Kidney tubule cell (primary cell): ENCODE measurements at regions not wholly inside any gene's neighbourhood (a gene's known extent, or its start where the extent isn't known, plus 50 kb on each side); places are given as distances from the start of the nearest gene placed in this dataset.

ENCODE experiments used
- DNase-seq: peaks from one replicate; pipeline ENCODE4 v3.0.0-alpha.2; 2018; ENCODE audit warnings: low spot score

DNA sequence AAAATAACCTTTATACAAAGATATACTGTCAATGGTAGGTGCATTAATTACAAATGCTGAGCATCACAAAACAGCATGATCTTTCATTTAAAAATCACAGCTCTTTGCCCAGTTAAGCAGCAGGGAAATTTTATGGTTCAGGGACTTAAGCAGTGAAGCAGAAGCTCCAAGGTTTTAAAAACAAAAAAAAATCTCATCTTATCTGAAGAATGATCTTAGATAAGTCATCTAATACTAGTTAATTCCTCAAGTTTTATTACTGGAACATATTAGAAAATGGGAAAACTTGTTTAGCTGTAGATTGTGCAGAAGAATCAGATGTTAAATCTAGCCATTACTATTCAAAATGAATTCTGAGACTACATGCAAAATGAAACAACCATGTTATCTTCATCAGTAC lies 289.9 kb downstream of the GASK1B start:
- DNase-seq, result no peak

DNA sequence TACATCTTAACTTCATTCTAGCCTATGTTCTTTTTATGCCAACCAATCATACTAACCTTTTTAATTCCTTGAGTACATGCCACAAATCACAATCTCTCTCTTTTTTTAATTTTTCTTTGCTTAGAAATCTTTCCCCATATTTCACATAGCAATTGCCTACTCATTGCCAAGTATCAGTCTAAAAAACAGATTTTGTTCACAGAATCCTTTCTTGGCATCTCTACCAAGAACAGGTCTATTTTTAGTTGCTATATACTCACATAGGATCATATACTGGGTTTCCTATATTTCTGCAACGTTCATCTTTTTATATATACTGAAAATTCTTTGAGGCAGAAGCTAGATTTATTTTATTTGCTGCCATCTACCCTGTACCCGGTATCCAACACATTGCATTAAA lies 292.1 kb downstream of the GASK1B start:
- no peak for DNase-seq

DNA sequence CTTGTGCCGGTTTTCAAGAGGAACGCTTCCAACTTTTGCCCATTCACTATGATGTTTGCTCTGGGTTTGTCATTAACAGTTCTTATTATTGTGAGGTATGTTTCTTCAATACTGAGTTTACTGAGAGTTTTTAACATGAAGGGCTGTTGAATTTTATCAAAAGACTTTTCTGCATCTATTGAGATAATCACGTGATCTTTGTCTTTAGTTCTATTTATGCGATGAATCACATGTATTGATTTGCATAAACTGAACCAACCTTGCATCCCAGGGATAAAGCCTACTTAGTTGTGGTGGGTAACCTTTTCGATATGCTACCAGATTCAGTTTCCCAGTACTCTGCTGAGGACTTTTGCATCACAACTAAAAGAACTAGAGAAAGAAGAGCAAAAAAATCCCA lies 318.0 kb downstream of the GASK1B start:
- no peak for DNase-seq

DNA sequence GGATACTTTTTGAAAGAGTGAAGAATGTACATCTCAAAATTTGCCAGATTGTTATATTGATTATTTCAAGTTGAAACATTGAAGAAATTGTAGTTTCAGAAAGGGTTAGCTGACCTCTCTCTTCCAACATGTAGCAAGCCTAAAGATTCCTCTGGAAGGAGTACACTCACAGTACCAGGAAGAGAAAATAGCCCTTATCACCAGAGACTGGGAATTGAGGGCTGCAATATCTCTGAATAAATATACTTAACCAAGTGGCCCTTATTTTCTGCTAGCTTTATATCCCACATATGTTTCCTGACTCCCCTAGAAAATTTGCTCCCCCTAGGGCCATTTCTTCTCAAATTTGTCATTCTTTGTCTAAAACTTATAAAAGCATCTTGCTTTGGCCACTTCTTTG lies 332.2 kb downstream of the GASK1B start:
- DNase-seq, result no peak

DNA sequence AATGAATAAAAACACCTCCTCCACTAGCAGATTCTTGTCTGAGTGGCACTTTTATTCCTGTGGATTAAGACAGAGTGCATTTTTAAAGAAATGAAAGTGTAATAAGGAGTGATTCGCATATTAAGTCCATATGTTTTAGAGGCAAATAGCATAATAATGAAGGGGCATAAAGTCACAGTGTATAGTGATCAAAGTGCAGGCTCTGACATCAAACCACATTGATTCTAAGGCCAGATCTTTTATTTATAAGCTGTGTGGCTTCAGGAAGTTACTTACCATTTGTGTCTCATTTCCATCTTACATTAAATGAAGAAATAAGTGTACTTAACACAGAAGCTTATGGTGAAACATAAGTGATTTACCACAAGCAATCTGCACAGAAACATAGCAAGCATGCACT lies 332.8 kb downstream of the GASK1B start:
- no peak for DNase-seq

DNA sequence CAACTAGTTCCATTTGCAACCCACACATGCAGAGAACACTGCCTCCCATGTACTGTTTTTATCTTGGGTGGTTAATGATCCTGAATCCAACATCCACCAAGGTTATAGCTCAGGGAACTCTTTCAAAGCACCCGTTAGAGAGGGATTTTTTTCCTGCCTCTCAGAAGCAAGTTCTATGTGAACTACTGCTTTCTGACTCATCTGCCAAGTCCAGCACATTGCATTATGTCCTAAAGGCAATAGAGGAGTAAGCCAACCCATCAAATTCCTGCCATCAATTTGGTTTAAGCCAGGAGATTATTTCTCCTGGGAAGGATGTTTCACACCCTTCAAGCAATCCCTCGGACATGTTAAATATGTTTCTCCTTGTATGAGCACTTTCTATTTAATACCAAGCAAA lies 334.5 kb downstream of the GASK1B start:
- no peak for DNase-seq

DNA sequence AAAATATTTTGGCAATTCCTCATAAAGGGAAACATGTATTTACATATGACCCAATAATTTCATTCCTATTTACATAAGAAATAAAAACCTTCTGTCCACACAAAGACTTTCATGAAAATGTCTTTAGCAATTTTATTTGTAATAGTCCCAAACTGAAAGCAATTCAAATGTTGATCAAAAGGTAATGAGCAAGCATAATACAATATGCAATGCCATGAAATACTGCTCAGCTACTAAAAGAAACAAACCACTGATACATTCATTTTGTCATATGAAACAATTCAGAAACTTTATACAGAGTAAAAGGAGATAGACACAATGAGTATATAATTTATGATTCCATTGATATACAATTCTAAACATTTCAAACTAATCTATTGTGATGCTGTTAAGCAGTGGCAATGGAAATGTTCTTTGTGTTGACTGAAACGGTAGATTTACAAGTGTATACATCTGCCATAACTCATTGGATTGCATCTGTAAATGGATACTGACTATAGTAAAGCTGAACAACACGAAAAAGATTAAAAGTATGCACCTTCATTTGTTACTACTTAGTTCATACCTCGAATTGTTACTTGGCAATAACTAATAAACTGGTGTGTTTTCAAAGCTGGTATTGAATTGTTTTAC lies 335.6 kb downstream of the GASK1B start:
- no peak for DNase-seq

DNA sequence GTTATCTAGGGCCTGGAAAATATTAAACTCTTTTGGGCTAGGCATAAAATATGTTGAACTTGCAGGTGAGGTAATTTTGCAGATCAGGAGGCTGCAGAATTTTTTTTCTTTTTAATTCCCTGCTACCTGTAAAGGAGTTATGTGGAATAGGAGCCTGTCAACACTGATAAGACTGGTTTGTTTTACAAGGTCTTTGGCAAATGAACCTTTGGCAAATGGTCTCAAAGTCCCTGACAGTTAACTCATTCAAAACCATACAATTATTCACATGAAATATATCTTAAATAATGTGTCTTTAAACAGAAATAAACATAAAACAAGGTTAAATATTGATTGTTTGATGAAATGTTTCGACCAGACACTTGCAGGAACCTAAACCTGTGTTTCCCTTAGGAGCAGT lies 340.2 kb downstream of the GASK1B start:
- DNase-seq, result no peak

DNA sequence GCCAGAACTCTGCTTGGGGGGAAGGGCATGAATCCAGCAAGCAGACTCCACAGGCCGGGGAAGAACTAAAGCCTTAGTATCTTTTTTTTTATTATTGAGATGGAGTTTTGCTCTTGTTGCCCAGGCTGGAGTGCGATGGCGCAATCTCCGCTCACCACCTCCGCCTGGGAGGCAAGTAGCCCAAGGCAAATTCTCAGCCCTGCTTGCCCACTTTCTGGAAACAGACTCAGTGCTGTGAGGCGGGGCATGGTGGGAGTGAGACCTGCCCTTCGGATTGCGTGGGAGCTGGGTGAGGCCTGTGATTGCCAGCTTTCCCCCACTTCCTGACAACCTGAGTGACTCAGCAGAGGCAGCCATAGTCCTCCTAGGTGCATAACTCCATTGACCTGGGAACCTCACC lies 348.8 kb downstream of the GASK1B start:
- no peak for DNase-seq

DNA sequence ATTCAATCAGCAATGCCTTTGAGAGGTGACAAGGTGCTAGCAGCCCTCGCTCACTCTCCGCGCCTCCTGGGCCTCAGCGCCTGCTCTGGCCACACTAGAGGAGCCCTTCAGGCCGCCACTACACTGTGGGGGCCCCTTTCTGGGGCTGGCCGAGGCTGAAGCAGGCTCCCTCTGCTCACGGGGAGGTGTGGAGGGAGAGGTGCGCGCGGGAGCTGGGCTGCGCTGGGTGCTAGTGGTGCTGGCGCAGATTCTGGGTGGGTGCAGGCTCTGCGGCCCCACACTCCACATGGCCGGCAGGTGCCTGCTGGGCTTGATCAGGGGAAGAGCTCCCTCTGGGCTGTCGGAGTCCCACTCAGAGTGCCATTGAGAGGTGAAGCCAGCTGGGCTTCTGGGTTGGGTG lies 351.0 kb downstream of the GASK1B start:
- DNase-seq, result no peak

DNA sequence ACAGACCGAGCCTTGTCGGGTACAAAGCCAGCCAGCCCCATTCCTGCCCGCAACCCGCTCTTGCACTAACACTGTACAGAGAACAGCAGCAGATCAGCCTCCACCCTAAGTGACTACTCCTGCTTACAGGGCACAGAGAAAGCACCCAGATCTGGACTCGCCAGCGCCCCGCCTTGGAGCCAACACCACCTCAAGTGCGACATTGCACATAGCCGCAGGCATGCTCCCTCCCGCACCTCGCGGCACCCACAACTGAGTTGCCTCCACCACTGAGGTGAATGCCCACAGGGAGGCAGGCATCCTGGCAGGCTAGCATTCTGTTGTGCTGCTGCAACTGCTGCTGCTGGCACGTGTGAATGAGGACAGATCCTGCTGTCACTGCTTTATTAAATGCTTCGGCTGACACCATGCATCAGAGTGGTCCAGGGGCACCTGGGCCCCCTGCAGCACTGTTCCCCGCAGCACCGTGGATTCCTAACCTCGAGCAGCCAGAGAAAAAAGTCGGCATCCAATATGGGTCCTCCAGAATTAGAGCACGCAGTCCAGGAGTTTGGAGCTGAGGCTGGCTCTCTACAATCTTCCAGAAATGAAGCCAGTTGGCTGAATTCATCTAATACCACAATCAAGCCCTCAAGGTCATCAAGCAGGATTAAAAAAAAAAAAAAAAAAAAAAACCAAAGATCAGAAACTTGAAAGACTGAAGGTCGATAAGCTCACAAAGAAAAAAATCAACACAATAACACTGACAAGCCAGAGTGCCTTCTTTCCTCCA lies 352.9 kb downstream of the GASK1B start:
- no peak for DNase-seq

DNA sequence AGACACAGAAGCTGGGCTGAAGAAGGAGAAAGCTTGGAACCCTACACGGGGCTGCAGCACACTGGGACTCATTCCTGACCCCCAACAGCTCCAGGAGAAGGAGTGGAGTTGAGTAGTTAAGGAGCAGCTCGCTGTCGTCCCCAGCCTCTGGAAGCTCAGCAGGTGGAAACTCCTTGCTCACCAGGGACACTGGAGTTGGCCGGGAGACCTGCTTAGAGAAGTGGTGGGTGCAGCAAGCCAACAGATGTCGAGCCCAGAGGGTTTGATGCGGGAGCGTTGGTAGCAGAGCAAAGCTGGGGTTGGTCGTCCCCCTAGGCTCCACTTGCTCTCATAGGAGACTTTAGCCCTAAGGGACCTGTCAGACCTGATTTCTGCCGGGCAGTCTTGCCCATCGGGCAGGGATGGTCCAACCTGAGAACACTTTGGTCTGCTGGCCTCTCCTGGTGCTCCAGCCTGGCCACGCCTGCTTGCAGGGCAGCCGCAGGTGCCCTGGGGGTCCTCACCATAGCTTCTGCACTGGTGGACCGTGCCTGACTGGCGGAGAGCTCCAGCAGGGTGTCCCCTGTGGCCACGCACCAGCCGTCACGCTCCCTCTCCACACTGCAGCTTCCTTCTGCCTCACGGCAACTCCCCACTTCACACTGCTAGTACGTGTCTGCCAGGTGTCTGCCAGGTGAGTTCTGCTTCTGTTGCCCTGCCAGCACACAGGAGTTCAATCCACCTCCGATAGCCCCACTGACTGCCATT lies 353.7 kb downstream of the GASK1B start:
- no peak for DNase-seq

DNA sequence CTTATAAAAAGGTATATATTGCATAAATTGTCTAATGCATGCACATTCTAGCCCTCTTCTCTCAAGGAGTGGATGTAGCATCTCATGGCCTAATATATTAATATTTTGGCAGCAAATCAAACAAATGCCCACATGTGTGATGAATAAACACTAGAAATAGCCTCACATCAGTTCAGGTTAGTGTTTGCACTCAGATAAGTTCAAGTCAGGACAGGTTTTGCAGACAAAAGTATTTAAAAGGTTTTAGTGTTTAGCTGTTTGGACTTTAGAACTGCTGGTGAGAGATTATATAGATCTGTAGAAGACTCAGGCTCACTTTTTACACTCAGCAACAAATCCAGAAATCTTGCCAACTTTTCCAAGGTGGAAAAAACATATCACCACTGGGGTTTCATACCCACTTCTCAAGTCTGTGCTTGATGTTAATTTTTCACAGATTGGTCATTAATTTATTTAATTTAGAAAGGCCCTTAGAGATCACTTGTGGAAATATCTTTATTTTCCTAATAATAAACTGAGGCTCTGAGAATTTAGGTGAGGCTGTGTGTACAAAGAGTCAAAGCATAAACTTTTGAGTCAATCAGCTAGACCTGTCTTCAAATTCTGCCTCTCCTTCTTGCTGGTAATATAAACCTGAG lies 362.6 kb downstream of the GASK1B start:
- no peak for DNase-seq

DNA sequence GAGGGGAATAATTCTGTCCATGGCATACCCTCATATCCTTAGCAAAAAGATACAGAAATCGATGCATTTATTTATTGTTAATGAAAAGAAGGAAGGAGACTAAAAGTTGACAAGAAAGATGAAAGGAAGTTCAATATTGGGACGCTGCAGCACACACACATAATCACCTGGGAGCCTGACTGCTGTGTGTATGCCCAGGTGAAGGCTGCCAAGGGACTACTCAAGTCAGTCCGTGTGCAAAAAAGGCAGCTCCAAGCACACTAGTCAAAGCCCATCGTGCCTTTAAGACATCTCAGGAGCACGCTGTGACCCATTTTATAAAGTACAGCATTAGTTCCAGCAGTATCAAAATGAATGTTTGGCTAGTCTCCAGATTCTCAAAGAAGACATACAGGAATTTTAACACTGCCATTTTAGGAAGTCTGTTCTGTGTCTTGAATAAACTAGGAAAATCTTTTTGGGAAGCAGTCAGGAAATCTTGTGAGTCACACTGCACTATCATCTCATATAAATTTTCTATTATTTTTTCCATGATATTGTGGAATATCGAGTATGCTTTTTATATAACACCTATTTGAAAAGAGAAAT lies 363.9 kb downstream of the GASK1B start:
- DNase-seq, result no peak

DNA sequence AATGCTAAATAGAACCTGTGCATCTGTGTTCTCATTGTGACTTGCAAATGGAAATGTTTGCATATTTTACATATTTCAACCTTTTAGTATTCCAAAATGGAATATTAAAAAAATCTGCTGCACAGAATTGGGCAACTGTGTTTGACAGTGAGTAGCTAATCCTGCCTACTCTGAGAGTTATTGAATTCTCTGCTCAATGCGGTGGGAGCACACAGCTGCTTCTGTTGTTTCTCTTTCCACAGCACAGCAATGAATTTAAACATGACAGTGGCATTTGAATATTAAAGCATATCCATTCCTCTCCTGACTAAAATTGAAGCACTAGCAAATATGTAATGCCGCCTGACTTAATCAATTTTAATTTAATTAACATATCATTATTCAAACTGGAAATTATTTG lies 366.6 kb downstream of the GASK1B start:
- DNase-seq, result no peak

DNA sequence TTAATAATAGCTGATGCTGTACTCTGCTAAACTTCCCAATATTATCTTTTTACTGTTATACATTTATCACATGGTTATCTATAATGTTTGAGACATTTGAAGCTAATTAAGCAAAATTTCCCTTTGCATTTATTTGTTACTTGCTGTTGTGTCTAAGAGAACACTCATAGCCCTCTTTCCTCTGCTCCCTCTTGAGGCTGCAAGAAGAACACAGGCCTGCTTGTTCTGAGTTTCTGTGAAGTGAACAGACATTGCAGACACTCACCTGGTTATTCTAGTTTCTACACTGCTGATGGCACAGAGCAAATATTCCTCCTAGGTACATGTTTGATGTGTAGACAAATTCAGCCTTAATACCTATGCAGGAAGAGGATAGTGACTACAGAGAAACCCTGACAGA lies 367.8 kb downstream of the GASK1B start:
- peak; percentile 2 for DNase-seq

DNA sequence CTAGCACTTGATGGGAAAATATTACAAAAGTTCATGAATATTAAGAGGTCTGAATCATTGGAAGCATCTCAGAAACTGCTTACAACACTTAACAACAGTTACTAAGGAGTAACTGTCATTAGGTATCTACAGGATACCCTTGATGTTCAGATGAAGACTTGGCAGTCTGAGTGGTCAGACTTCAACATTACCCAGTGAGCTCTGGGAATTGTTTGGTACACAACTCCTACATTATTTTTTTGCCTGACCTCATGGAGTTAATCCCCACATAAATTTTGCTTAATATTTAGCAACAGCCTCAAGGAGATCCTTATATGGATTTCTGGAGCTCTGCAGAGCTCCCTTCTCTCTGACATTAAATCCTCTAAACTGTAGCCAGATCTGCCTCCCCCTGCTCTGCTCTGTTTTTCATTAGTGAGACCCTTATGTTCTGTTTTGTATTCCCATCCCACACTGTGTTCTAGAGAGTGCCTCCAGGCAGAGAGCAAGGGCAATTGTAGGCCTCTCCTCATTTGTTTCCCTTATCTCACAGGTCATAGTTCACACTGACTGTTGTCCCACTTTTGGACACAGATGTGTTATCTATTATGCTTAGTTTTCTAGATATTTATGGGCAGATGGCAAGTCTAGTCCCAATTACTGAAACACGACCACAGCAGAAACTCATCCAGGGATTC lies 368.8 kb downstream of the GASK1B start:
- no peak for DNase-seq

DNA sequence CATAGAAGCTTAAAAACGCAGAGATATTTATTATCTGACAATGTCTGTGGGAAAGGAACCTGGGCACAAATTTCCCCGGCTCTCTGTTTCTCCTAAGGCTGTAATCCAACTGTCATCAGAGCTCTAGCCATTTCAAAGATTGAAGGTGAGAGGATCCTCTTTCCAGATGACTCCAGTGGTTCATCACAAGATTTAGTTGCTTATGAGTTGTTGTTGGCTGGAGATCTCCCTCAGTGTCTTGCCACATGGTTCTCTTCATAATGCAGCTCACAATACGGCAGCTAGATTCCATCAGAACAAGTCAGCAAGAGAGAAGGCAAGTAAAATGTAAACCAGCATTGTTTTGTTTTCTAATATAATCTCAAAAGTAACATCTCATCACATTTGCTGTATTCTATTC lies 369.4 kb downstream of the GASK1B start:
- DNase-seq, result no peak

DNA sequence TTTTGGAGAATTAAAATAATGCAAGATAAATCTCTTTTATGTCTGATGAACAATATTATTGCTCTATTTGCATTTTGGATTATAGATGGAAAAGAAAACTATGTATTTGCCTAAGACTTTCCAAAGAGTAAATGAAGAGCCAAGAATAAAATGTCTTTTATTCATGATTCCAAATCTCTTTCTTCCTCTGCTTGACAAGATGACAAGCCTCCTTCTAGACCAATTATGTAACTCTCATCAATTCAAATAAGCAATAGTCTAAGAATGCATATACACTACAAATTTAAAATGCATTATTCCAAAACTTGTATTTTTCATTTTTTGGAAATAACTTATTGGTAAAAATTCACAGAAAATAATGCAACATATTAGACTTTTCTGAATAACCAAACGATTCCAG lies 377.3 kb downstream of the GASK1B start:
- DNase-seq, result no peak

DNA sequence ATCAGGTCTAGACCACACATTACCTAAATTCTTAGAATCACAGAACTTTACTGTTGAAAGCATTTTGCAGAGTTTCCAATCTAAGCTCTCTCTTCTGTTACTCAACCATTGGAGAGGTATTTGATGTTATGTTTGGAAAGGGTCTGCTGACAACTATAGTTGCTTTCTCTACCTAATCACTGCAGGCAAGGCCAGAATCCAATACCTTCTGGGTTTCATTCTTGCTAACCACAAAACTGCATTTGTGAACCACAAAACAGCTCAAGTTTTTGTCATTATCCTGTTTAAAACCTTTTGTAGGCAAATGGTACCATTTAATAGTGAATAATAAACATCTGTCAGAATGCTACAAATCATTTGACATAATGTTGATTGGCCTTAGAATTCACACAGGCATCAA lies 380.1 kb downstream of the GASK1B start:
- DNase-seq, result no peak

DNA sequence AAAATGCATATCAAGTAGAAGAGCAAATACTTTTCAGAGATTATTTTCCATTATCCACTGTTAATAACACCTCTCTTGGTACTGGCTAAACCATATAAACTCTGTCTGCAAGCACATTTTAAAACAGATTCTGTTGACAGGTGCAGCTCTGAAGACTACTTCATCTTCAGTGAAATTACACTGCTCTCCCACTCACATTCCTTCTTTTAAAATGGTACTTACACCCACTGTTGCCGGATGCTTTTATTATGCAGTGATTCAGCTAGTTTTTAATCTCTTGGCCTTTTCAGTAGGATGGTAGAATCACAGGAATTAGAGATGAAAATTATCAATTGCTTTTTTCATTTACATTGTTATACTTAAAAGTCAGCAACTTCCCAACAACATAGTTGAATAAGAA lies 381.6 kb downstream of the GASK1B start:
- no peak for DNase-seq

DNA sequence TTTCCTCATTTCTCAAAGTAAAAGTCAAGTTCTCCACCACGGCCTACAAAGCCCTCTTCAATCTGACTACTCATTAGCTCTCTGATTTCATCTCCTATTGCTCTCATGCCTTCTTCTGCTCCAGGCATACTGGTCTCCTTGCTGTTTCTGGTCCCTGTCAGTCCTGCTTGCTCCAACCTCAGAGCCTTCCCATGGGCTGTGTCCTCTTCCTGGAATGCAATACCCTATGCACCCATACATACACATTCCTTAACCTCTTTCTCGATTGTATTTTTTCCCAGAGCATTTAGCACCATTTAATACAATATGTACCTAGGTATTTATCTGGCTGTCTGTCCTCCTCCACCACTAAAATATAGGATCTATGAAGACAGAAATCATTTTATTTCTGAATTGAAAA lies 385.2 kb downstream of the GASK1B start:
- no peak for DNase-seq
